SK-N-SH (cell line): ENCODE measurements at regions not wholly inside any gene's neighbourhood (a gene's known extent, or its start where the extent isn't known, plus 50 kb on each side); places are given as distances from the start of the nearest gene placed in this dataset.
A peak's percentile ranks its signal among the peaks of the same experiment; 100 is the strongest.

Source experiments
- CTCF ChIA-PET: fragments of 300-600, 350-600 bp; formaldehyde crosslinking; extraction: SDS; loops from one replicate; lab custom pipeline; 2021; lab: Yijun Ruan, JAX
- POLR2A ChIA-PET: fragments of 350-600 bp; sonication (Branson Sonifier 250); formaldehyde crosslinking; extraction: SDS; loops from one replicate; lab custom pipeline; 2020; ENCODE audit warnings: antibody characterized with exemption, inconsistent platforms; lab: Yijun Ruan, JAX
- DNase-seq: peaks from one replicate; pipeline ENCODE4 v3.0.0; 2012
- H2AFZ ChIP-seq: fragments of 200-600 bp; sonication (generic); 2 replicates; pipeline ENCODE4 v1.8.1; 2016; ENCODE audit warnings: antibody characterized with exemption, mild to moderate bottlenecking, low read depth
- H3F3A ChIP-seq: fragments of 200-600 bp; sonication (generic); replicated peaks from 2 replicates; pipeline ENCODE3; 2016; ENCODE audit warnings: antibody characterized with exemption, mild to moderate bottlenecking; ENCODE audit not compliant: insufficient read depth
- H3K27ac ChIP-seq, 2 experiments: fragments of 200-500 bp in 1 of 2; fragments of 200-600 bp in 1 of 2; sonication (Bioruptor generic) in 1 of 2; sonication (generic), shearing (Covaris generic) in 1 of 2; 2 replicates each; pipeline versions ENCODE4 v1.5.1 to v1.6.1; 2014 to 2016; ENCODE audit warnings: low read depth in 2 of 2, inconsistent platforms in 1 of 2, low read length in 1 of 2, mild to moderate bottlenecking in 1 of 2, mixed read lengths in 1 of 2
- H3K27me3 ChIP-seq: fragments of 200-600 bp; sonication (generic), shearing (Covaris generic); 2 replicates; pipeline ENCODE4 v1.6.1; 2016; ENCODE audit warnings: mixed run types; ENCODE audit not compliant: insufficient read depth
- H3K36me3 ChIP-seq, 2 experiments: fragments of 200-500 bp in 1 of 2; fragments of 200-600 bp in 1 of 2; sonication (Bioruptor generic) in 1 of 2; sonication (generic) in 1 of 2; replicated peaks in 1 of 2; 2 replicates each; pipeline versions ENCODE3 to v1.5.1; 2014 to 2016; ENCODE audit warnings: low read length in 1 of 2, mild to moderate bottlenecking in 1 of 2; ENCODE audit not compliant: insufficient read depth in 2 of 2, control insufficient read depth in 1 of 2
- H3K4me1 ChIP-seq, 2 experiments: fragments of 200-500 bp in 1 of 2; fragments of 200-600 bp in 1 of 2; sonication (Bioruptor generic) in 1 of 2; sonication (generic), shearing (Covaris generic) in 1 of 2; 2 replicates each; pipeline versions ENCODE4 v1.5.1 to v1.6.1; 2014 to 2016; ENCODE audit warnings: low read depth in 1 of 2, low read length in 1 of 2, mixed run types in 1 of 2; ENCODE audit not compliant: insufficient read depth in 2 of 2, control insufficient read depth in 1 of 2
- H3K4me2 ChIP-seq: fragments of 200-600 bp; sonication (generic), shearing (Covaris generic); 2 replicates; pipeline ENCODE4 v1.6.1; 2017; ENCODE audit warnings: mixed run types
- H3K4me3 ChIP-seq, 2 experiments: fragments of 200-500 bp in 1 of 2; fragments of 200-600 bp in 1 of 2; sonication (Bioruptor generic) in 1 of 2; sonication (generic), shearing (Covaris generic) in 1 of 2; 2 replicates each; pipeline versions ENCODE4 v1.5.1 to v1.8.1; 2014 to 2016; ENCODE audit warnings: low read depth in 2 of 2, inconsistent platforms in 1 of 2, low read length in 1 of 2, mild to moderate bottlenecking in 1 of 2, mixed read lengths in 1 of 2, moderate library complexity in 1 of 2
- H3K79me2 ChIP-seq: fragments of 200-600 bp; sonication (generic); 2 replicates; pipeline ENCODE4 v1.8.1; 2017; ENCODE audit warnings: mild to moderate bottlenecking; ENCODE audit not compliant: insufficient read depth
- H3K9ac ChIP-seq: fragments of 200-600 bp; sonication (generic); 2 replicates; pipeline ENCODE4 v1.6.1; 2017; ENCODE audit warnings: mixed run types
- H3K9me2 ChIP-seq: fragments of 200-600 bp; sonication (generic); 2 replicates; pipeline ENCODE4 v1.6.1; 2017; ENCODE audit warnings: mixed run types
- H3K9me3 ChIP-seq: fragments of 200-600 bp; sonication (generic); 2 replicates; pipeline ENCODE4 v1.6.1; 2017; ENCODE audit warnings: mixed run types, mild to moderate bottlenecking, moderate library complexity
- H4K20me1 ChIP-seq: fragments of 200-600 bp; sonication (generic); 2 replicates; pipeline ENCODE4 v1.6.1; 2017; ENCODE audit warnings: mild to moderate bottlenecking, mixed run types; ENCODE audit not compliant: insufficient read depth
- ELF1 ChIP-seq: IDR thresholded peaks from 2 replicates; pipeline ENCODE4 v1.4.0; 2012
- EP300 ChIP-seq, 2 experiments: IDR thresholded peaks; 2 replicates each; pipeline versions ENCODE4 v1.4.0 to v1.6.1; 2012; ENCODE audit warnings: borderline replicate concordance in 1 of 2, low read depth in 1 of 2, low read length in 1 of 2
- EZH2phosphoT487 ChIP-seq: fragments of 200-600 bp; sonication (generic); IDR thresholded peaks from 2 replicates; pipeline ENCODE4 v1.6.1; 2017; ENCODE audit warnings: low read depth, mixed run types, mild to moderate bottlenecking, antibody characterized with exemption, moderate library complexity, borderline replicate concordance
- FOSL2 ChIP-seq: IDR thresholded peaks from 2 replicates; pipeline ENCODE4 v1.4.0; 2012; ENCODE audit warnings: low read depth, mild to moderate bottlenecking, moderate library complexity, borderline replicate concordance
- FOXJ3 ChIP-seq: sonication (generic); formaldehyde crosslinking; IDR thresholded peaks from 2 replicates; pipeline ENCODE4 v1.5.1; 2020; ENCODE audit warnings: mild to moderate bottlenecking, missing genetic modification reagents
- MXI1 ChIP-seq: IDR thresholded peaks from 2 replicates; pipeline ENCODE4 v1.6.1; 2012; ENCODE audit warnings: mild to moderate bottlenecking, low read depth, low read length, improper control_type of control experiment
- NFIC ChIP-seq: IDR thresholded peaks from 2 replicates; pipeline ENCODE4 v1.4.0; 2012; ENCODE audit warnings: borderline replicate concordance
- POLR2AphosphoS5 ChIP-seq: IDR thresholded peaks from 2 replicates; pipeline ENCODE4 v1.6.1; 2012; ENCODE audit warnings: low read depth, low read length
- RFX5 ChIP-seq: IDR thresholded peaks from 2 replicates; pipeline ENCODE4 v1.6.1; 2012; ENCODE audit warnings: mild to moderate bottlenecking, improper control_type of control experiment, low read length
- SMC3 ChIP-seq: IDR thresholded peaks from 2 replicates; pipeline ENCODE4 v1.6.1; 2012; ENCODE audit warnings: low read depth, low read length, improper control_type of control experiment
- TAF1 ChIP-seq: IDR thresholded peaks from 2 replicates; pipeline ENCODE4 v1.6.1; 2012; ENCODE audit warnings: low read depth, mild to moderate bottlenecking, low read length, moderate library complexity, borderline replicate concordance
- TCF12 ChIP-seq: IDR thresholded peaks from 2 replicates; pipeline ENCODE4 v1.4.0; 2012
- WGBS: methylation state at CpG from one replicate; pipeline ENCODE4 v1.1.6; 2017; ENCODE audit warnings: low lambda C conversion rate; 5-methylcytosine and 5-hydroxymethylcytosine counted together
- TF ChIP-seq, protein P1 (sequence below): IDR thresholded peaks from 2 replicates; pipeline ENCODE4; 2012

DNA sequence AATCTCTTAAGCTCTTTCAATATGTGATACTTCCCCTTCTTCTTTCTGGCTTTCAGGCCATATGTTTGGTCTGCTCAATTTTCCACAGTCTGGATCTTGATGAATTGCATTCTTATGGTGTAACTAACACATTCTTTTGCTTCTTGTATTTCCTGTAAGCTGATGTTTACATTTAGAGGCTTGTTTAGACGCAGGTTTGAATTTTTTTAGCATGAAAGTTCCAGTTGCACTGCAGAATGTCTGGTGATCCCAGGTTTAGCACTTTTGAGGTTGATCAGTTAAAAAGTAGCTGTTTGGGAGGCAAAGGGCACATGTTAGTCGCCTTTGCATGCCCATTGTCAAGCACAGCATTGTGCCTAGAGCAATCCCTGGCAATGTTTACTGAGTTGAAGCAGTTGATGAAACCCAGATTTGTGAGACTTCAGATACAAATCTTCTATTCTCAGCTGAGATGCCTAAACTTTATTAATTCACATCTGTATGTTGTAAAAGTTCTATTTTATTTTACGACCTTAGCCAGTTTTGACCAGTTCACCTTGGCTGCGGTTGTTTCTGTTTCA, 59.6 kb upstream of the SPATA31C2 start (continued):
- TF ChIP-seq, protein P1, sequence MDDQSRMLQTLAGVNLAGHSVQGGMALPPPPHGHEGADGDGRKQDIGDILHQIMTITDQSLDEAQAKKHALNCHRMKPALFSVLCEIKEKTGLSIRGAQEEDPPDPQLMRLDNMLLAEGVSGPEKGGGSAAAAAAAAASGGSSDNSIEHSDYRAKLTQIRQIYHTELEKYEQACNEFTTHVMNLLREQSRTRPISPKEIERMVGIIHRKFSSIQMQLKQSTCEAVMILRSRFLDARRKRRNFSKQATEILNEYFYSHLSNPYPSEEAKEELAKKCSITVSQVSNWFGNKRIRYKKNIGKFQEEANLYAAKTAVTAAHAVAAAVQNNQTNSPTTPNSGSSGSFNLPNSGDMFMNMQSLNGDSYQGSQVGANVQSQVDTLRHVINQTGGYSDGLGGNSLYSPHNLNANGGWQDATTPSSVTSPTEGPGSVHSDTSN, result peak; percentile 44; the same call in 1 of the 2 replicates
- TF ChIP-seq NFIC (no peak), POLR2AphosphoS5 (no peak), FOSL2 (no peak), FOXJ3 (CRISPR knock-in tag) (no peak), MXI1 (no peak), EP300 (IDR thresholded peaks at IDR 0.05; ENCODE audit: borderline replicate concordance in 1 of 2, low read depth in 1 of 2, low read length in 1 of 2) (peak in 1 of 2 experiments; percentile 43; a peak in 1 of 4 replicates)
- TF ChIP-seq, all 33 proteins: peak for 4

DNA sequence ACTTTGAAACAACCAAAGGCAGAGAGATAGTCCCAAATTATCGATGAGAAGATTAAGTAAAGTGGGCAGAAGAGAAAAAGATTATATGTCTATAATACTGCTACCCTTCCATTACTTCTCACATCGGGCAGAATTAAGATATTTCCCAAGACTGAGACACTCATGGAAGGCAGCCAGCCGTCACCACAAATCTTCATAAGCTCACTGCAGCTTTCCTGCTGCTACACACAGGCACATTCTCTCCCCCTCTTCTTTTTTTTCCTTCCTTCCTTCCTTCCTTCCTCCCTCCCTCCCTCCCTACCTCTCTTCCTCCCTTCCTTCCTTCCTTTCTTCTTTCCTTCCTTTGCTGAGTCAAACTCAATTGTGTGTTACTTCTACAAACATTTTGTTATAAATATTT, 58.7 kb upstream of the SPATA31C2 start:
- Histone ChIP-seq H3K9ac (no peak overlapping the region), H3K9me3 (no peaks in the 10 kb centered on the region), H2AFZ (no peak overlapping the region), H3K79me2 (no peaks in the 10 kb centered on the region), H3K36me3 (no peaks in the 10 kb centered on the region), H3K27ac (peak overlapping the region in 1 of 2 experiments; percentile 76; a peak in 1 of 4 replicates), H3K9me2 (no peaks in the 10 kb centered on the region), H3K4me1 (peaks cover 8 to 12% of the 10 kb centered on the region in 2 experiments; a peak in 3 of 4 replicates), H3K27me3 (no peaks in the 10 kb centered on the region), H3K4me2 (0 out of 2 replicates have a peak overlapping the region, but pooled peaks have one; percentile 66), H4K20me1 (no peaks in the 10 kb centered on the region), H3K4me3 (no peak overlapping the region), H3F3A (peaks cover 4% of the 10 kb centered on the region)
- DNase-seq, result no peak
- 40% methylated on average over 3 of the region's 3 CpGs for WGBS
- CTCF ChIA-PET, result interaction anchor here (1.7 kb wide), 1 partner anchor 9 kb away, joined by 5 read pairs; no protein-coding TSS in a partner anchor
- no peak for TF ChIP-seq SMC3
- TF ChIP-seq TAF1, result no peak
- TF ChIP-seq EP300 (IDR thresholded peaks at IDR 0.05; ENCODE audit: borderline replicate concordance in 1 of 2, low read depth in 1 of 2, low read length in 1 of 2), result no peak
- TF ChIP-seq NFIC, result no peak
- no peak for TF ChIP-seq FOSL2
- TF ChIP-seq RFX5, result no peak
- no peak for TF ChIP-seq EZH2phosphoT487
- no peak for TF ChIP-seq MXI1
- TF ChIP-seq ELF1, result no peak
- no peak for TF ChIP-seq TCF12
- no peak for TF ChIP-seq POLR2AphosphoS5
- POLR2A ChIA-PET, result no interaction called here

DNA sequence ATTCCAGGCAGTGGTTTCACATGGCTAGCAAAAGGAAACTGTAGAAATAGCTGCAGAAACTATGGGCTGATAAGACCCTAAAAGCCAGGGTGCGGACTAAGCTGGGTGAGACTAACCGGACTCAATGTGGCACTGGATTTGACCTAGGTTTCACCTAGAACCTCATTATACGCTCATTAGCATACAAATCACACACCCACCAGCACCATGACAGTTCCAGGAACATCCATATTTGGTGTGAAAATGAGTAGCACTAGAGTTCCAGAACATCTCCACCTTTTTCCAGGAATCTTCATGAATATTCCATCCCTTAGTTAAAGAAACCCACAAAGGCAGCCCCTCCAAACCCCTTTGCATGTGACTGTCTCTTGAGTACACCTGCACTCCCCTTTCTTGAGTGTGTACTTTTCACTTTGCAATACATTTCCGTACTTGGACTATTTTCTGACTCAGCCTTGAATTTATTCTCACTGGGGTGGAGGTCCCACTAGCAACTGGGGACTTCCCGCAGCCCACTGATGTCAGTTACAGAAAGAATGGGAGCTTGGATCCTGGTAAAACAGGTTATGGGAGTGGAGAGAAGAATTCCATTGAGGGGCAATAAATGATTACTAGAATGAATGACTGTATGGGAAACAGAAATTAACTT, 58.0 kb upstream of the SPATA31C2 start:
- Histone ChIP-seq H4K20me1 (no peaks in the 10 kb centered on the region), H3K27ac (peak overlapping the region in 1 of 2 experiments; percentile 76; a peak in 1 of 4 replicates), H3K79me2 (no peaks in the 10 kb centered on the region), H3K9me3 (no peaks in the 10 kb centered on the region), H3F3A (peaks cover 4% of the 10 kb centered on the region), H3K9me2 (no peaks in the 10 kb centered on the region), H3K27me3 (no peaks in the 10 kb centered on the region), H3K9ac (no peak overlapping the region), H2AFZ (no peak overlapping the region), H3K4me2 (no peak overlapping the region), H3K4me3 (no peak overlapping the region), H3K4me1 (peaks cover 8 to 12% of the 10 kb centered on the region in 2 experiments; a peak in 3 of 4 replicates), H3K36me3 (no peaks in the 10 kb centered on the region)
- ChIA-PET CTCF (no interaction called here), POLR2A (no interaction called here)
- 74% methylated on average over 5 of the region's 5 CpGs for WGBS
- DNase-seq, result no peak
- no peak for TF ChIP-seq MXI1
